ENCODE measurements at regions not wholly inside any gene's neighbourhood (a gene's known extent, or its start where the extent isn't known, plus 50 kb on each side); places are given as distances from the start of the nearest gene placed in this dataset.
"Not testable (repeated sequence)": the region's sequence is repeated elsewhere in the genome, so short reads cannot be mapped to it uniquely, and the experiment has no call there.

DNA sequence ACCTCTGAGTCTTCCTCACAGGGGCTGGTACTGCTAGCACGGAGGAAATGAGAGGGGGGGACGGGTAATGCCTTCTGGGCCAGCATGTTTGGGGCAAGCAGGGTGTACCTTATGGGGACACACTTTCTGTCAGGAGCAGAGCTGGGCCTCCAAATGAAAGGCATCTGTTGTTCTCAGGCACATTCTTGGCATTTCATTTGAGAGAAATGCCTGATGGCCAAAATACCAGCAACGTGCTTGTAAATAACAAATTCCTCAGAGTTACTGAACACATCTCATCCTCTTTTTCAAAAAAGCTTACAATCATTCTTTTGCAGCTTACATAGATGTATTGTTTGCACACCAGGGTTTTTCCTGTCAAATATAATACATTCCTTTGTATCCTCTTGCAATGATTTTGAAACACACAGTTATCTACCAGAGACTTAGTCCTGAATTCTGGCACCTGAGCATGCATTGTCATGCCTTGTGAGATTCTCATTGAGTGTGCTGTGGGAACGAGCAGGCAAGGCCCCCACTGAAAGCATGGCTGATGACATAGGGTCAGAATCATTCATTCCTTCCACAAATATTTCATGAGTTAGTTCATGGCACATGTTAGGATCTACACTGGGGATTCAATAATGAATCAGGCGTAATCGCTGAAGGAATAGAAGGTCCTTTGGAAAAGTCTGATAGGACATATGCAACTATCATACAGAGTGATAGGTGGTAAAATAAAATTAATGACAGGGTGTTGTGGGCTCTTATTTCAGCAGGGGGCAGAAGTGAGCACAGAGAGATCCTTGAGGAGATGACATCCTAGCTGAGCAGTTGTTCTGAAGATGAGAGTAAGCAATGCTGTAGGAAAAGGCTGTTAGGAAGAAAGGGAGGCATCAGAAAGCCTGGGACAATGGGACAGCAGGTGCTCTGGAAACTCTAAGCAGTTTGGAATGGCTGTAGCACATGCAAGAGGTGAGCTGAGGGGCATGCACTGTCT is 260.9 kb upstream of the TUT7 start:
- H3K4me3 ChIP-seq (ENCODE audit: control extremely low read depth in 1 of 5, extremely low read depth in 1 of 5, insufficient read depth in 1 of 5, low read depth in 2 of 5, low read length in 4 of 5), result no peak overlapping the region
- no peaks in the 10 kb centered on the region for H3K27me3 ChIP-seq (replicated peaks in 1 of 4; ENCODE audit: control extremely low read depth in 1 of 4, control insufficient read depth in 3 of 4, insufficient read depth in 4 of 4, low read length in 3 of 4)
- TF ChIP-seq EZH2 (IDR thresholded peaks at IDR 0.05; ENCODE audit: borderline replicate concordance, insufficient read depth, low read depth, low read length, poor library complexity, severe bottlenecking), result no peak
- TF ChIP-seq, protein P1, sequence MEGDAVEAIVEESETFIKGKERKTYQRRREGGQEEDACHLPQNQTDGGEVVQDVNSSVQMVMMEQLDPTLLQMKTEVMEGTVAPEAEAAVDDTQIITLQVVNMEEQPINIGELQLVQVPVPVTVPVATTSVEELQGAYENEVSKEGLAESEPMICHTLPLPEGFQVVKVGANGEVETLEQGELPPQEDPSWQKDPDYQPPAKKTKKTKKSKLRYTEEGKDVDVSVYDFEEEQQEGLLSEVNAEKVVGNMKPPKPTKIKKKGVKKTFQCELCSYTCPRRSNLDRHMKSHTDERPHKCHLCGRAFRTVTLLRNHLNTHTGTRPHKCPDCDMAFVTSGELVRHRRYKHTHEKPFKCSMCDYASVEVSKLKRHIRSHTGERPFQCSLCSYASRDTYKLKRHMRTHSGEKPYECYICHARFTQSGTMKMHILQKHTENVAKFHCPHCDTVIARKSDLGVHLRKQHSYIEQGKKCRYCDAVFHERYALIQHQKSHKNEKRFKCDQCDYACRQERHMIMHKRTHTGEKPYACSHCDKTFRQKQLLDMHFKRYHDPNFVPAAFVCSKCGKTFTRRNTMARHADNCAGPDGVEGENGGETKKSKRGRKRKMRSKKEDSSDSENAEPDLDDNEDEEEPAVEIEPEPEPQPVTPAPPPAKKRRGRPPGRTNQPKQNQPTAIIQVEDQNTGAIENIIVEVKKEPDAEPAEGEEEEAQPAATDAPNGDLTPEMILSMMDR (IDR thresholded peaks at IDR 0.05), result no peak
- H3K4me1 ChIP-seq (ENCODE audit: control insufficient read depth in 2 of 2, insufficient read depth in 2 of 2, low read length in 2 of 2), result no peaks in the 10 kb centered on the region
- peaks cover 3% of the 10 kb centered on the region for H3K9me3 Mint-ChIP-seq (ENCODE audit: insufficient read depth)
- ATAC-seq (ENCODE audit: low read depth) (no peak), DNase-seq (no peak)
- H3K4me2 ChIP-seq (replicated peaks; ENCODE audit: low read depth, low read length, poor library complexity, severe bottlenecking), result no peak overlapping the region
- H4K20me1 ChIP-seq (ENCODE audit: control insufficient read depth, insufficient read depth, low read length, poor library complexity, severe bottlenecking), result no peaks in the 10 kb centered on the region
- H3K27ac Mint-ChIP-seq, result no peak overlapping the region
- H3K27me3 Mint-ChIP-seq, result no peaks in the 10 kb centered on the region
- intact Hi-C loops (cut with micrococcal nuclease), result no loop called here
- H3K27ac ChIP-seq (ENCODE audit: low read length in 2 of 2), result no peak overlapping the region
- no peaks in the 10 kb centered on the region for H3K9me3 ChIP-seq (ENCODE audit: control extremely low read depth in 1 of 3, control insufficient read depth in 2 of 3, insufficient read depth in 1 of 3, low read length in 2 of 3)
- H3K4me1 Mint-ChIP-seq, result no peaks in the 10 kb centered on the region
- no peak overlapping the region for H2AFZ ChIP-seq (ENCODE audit: insufficient read depth, low read depth, low read length, poor library complexity, severe bottlenecking)
- CTCF ChIA-PET, result no interaction called here
- no peak overlapping the region for H3K4me3 Mint-ChIP-seq
- H3K9ac ChIP-seq (ENCODE audit: low read length), result no peak overlapping the region
- POLR2A ChIA-PET, result no interaction called here
- no peaks in the 10 kb centered on the region for H3K79me2 ChIP-seq (ENCODE audit: control insufficient read depth, insufficient read depth, low read length)
- WGBS (ENCODE audit: insufficient coverage), result 76% methylated on average over 4 of the region's 6 CpGs
- no peaks in the 10 kb centered on the region for H3K36me3 ChIP-seq (replicated peaks in 1 of 2; ENCODE audit: control extremely low read depth in 1 of 2, control insufficient read depth in 1 of 2, extremely low read depth in 1 of 2, insufficient read depth in 2 of 2, low read length in 1 of 2)

DNA sequence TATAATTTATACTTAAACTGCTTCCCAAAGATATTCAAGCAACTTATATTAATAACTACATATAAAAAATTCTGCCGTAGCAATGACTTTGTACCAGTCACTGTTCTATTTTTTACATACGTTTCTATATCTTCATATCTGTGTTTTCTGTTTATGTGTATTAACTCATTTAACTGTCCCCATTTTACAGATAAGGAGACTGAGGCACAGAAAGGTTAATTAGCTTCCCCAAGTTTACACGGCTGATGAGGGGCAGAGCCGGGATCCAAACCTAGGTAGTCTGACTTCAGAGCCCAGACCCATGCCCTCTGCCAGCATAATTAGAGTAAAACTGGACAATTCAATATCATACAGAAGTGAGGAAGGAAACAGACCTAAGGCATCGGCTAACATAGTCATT is 259.7 kb upstream of the TUT7 start:
- Mint-ChIP-seq H3K9me3 (ENCODE audit: insufficient read depth) (no peaks in the 10 kb centered on the region), H3K4me3 (no peak overlapping the region), H3K4me1 (no peaks in the 10 kb centered on the region), H3K27me3 (no peaks in the 10 kb centered on the region), H3K27ac (no peak overlapping the region)
- intact Hi-C loops (cut with micrococcal nuclease), result no loop called here
- ATAC-seq (ENCODE audit: low read depth) (no peak), DNase-seq (no peak)
- H3K4me1 ChIP-seq (ENCODE audit: control insufficient read depth in 2 of 2, insufficient read depth in 2 of 2, low read length in 2 of 2), result no peaks in the 10 kb centered on the region
- no peak for TF ChIP-seq EZH2 (IDR thresholded peaks at IDR 0.05; ENCODE audit: borderline replicate concordance, insufficient read depth, low read depth, low read length, poor library complexity, severe bottlenecking)
- TF ChIP-seq, protein P1 (IDR thresholded peaks at IDR 0.05), result no peak
- CTCF ChIA-PET, result interaction anchor here (0.6 kb wide), 1 partner anchor 283 kb away, joined by 3 read pairs; no protein-coding TSS in a partner anchor
- no peaks in the 10 kb centered on the region for H3K79me2 ChIP-seq (ENCODE audit: control insufficient read depth, insufficient read depth, low read length)
- no peak overlapping the region for H3K4me3 ChIP-seq (ENCODE audit: control extremely low read depth in 1 of 5, extremely low read depth in 1 of 5, insufficient read depth in 1 of 5, low read depth in 2 of 5, low read length in 4 of 5)
- no peak overlapping the region for H3K9ac ChIP-seq (ENCODE audit: low read length)
- no peak overlapping the region for H2AFZ ChIP-seq (ENCODE audit: insufficient read depth, low read depth, low read length, poor library complexity, severe bottlenecking)
- no peak overlapping the region for H3K4me2 ChIP-seq (replicated peaks; ENCODE audit: low read depth, low read length, poor library complexity, severe bottlenecking)
- H3K27ac ChIP-seq (ENCODE audit: low read length in 2 of 2), result no peak overlapping the region
- WGBS (ENCODE audit: insufficient coverage), result 100% methylated on average over 2 of the region's 5 CpGs
- POLR2A ChIA-PET, result no interaction called here
- no peaks in the 10 kb centered on the region for H4K20me1 ChIP-seq (ENCODE audit: control insufficient read depth, insufficient read depth, low read length, poor library complexity, severe bottlenecking)
- no peaks in the 10 kb centered on the region for H3K36me3 ChIP-seq (replicated peaks in 1 of 2; ENCODE audit: control extremely low read depth in 1 of 2, control insufficient read depth in 1 of 2, extremely low read depth in 1 of 2, insufficient read depth in 2 of 2, low read length in 1 of 2)
- H3K27me3 ChIP-seq (replicated peaks in 1 of 4; ENCODE audit: control extremely low read depth in 1 of 4, control insufficient read depth in 3 of 4, insufficient read depth in 4 of 4, low read length in 3 of 4), result no peaks in the 10 kb centered on the region
- H3K9me3 ChIP-seq (ENCODE audit: control extremely low read depth in 1 of 3, control insufficient read depth in 2 of 3, insufficient read depth in 1 of 3, low read length in 2 of 3), result no peaks in the 10 kb centered on the region

DNA sequence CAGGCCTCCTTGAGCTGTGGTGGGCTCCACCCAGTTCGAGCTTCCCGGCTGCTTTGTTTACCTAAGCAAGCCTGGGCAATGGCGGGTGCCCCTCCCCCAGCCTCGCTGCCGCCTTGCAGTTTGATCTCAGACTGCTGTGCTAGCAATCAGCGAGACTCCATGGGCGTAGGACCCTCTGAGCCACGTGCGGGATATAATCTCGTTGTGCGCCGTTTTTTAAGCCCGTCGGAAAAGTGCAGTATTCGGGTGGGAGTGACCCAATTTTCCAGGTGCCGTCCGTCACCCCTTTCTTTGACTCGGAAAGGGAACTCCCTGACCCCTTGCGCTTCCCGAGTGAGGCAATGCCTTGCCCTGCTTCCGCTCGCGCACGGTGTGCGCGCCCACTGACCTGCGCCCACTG is 257.3 kb upstream of the TUT7 start:
- H3K27me3 ChIP-seq (replicated peaks in 1 of 4; ENCODE audit: control extremely low read depth in 1 of 4, control insufficient read depth in 3 of 4, insufficient read depth in 4 of 4, low read length in 3 of 4); H3K27ac ChIP-seq (ENCODE audit: low read length in 2 of 2); ATAC-seq (ENCODE audit: low read depth); intact Hi-C loops (cut with micrococcal nuclease); H3K4me3 Mint-ChIP-seq; H3K36me3 ChIP-seq (replicated peaks in 1 of 2; ENCODE audit: control extremely low read depth in 1 of 2, control insufficient read depth in 1 of 2, extremely low read depth in 1 of 2, insufficient read depth in 2 of 2, low read length in 1 of 2); H3K9ac ChIP-seq (ENCODE audit: low read length); H3K4me2 ChIP-seq (replicated peaks; ENCODE audit: low read depth, low read length, poor library complexity, severe bottlenecking); H2AFZ ChIP-seq (ENCODE audit: insufficient read depth, low read depth, low read length, poor library complexity, severe bottlenecking); CTCF ChIA-PET; H3K9me3 ChIP-seq (ENCODE audit: control extremely low read depth in 1 of 3, control insufficient read depth in 2 of 3, insufficient read depth in 1 of 3, low read length in 2 of 3); H3K9me3 Mint-ChIP-seq (ENCODE audit: insufficient read depth); H3K27ac Mint-ChIP-seq; H3K4me3 ChIP-seq (ENCODE audit: control extremely low read depth in 1 of 5, extremely low read depth in 1 of 5, insufficient read depth in 1 of 5, low read depth in 2 of 5, low read length in 4 of 5); H3K4me1 ChIP-seq (ENCODE audit: control insufficient read depth in 2 of 2, insufficient read depth in 2 of 2, low read length in 2 of 2); DNase-seq; POLR2A ChIA-PET; H3K4me1 Mint-ChIP-seq; H3K79me2 ChIP-seq (ENCODE audit: control insufficient read depth, insufficient read depth, low read length); H4K20me1 ChIP-seq (ENCODE audit: control insufficient read depth, insufficient read depth, low read length, poor library complexity, severe bottlenecking); H3K27me3 Mint-ChIP-seq: not testable (repeated sequence)
- 94% methylated on average over 15 of the region's 27 CpGs for WGBS (ENCODE audit: insufficient coverage)
